NCI-H146 treated with DMSO at 0.1 percent for 48 hours (cell line): ENCODE measurements at regions not wholly inside any gene's neighbourhood (a gene's known extent, or its start where the extent isn't known, plus 50 kb on each side); places are given as distances from the start of the nearest gene placed in this dataset.
A peak's percentile ranks its signal among the peaks of the same experiment; 100 is the strongest.

ENCODE experiments used
- DNase-seq: peaks from one replicate; lab custom pipeline; 2025; ENCODE audit not compliant: unreplicated experiment; lab: John Stamatoyannopoulos, UW

DNA sequence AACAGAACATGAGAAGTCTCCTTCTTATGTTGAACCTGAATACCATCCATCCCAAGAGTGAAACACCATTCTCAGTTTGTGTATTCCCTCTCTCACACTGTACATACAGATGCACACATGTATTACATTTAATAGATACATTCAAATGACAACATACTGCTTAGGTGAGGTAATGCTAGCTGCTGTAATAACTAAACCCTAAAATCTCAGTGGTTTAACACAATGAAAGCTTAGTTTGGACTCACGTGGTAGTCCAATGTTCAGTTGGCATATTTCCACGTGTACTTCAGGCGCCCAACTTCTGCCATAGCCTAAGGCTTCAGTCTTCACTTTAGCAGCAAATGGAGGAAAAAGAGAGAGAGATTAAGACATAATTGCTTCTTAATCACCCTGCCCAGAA lies 351.1 kb upstream of the PMFBP1 start:
- DNase-seq, result no peak

DNA sequence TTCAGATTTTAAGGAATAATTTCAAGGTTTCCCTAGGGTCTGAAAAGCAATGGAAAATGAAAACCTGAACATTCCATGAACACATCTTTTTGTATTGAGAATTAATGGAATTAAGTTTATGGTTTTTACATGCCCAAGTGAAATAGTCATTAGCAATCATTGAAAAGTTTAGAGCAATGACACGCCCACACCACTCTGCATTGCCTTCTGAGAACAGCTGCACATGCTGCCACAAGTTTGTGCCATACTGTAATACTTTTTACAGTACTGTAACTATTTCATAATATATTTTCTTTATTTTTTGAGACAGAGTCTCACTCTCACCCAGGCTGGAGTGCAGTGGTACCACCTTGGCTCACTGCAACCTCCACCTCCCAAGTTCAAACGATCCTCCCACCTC lies 345.2 kb upstream of the PMFBP1 start:
- no peak for DNase-seq

DNA sequence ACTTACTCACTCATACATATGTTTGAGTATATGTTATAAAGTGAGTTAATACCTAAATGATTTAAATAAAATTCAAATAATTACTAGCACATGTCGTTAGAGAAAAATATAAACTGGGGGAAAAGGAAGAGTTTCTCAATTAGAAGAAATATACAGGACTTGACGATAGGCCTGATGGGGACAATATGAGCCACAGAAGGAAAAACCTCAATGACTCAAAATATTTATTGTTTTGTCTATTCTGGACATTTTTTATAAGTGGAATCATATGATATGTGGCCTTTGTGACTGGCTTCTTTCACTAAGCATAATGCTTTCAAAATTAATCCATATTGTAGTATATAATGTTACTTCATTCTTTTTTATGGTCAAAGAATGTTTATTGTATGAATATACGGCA lies 339.2 kb upstream of the PMFBP1 start:
- DNase-seq, result no peak

DNA sequence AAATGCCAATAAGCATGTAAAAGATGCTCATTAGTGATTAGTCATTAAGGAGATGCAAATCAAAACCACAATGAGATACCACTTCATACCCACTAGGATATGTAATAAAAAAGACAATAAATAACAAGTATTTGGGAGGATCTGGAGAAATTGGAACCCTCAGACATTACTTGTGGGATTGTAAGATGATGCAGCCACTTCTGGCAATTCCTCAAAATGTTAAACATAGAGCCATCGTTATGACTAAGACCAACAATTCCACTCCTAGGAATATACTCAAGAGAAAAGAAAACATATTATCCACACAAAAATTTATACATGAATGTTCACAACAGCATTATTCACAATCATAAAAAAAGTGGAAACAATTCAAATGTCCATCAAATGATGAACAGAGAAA lies 336.2 kb upstream of the PMFBP1 start:
- no peak for DNase-seq

DNA sequence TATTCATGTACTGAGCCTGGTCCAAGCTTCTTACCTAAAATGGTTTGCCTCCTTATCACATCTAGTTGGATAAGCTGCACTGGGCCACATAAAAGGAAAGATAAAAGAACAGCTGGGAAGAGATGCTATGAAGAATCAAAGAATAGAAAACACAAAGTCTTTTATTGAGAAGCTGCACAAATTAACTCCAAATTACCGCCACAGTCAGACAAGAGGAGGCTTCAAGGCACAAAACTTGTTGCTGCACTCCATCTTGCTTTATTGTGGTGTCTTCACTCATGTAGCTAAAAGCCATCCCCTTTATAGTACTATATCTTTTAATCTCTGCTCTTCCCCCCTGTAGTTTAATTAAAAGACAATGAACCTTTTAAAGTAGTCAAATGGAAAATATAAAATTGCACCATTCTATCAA lies 330.6 kb upstream of the PMFBP1 start:
- DNase-seq, result no peak

DNA sequence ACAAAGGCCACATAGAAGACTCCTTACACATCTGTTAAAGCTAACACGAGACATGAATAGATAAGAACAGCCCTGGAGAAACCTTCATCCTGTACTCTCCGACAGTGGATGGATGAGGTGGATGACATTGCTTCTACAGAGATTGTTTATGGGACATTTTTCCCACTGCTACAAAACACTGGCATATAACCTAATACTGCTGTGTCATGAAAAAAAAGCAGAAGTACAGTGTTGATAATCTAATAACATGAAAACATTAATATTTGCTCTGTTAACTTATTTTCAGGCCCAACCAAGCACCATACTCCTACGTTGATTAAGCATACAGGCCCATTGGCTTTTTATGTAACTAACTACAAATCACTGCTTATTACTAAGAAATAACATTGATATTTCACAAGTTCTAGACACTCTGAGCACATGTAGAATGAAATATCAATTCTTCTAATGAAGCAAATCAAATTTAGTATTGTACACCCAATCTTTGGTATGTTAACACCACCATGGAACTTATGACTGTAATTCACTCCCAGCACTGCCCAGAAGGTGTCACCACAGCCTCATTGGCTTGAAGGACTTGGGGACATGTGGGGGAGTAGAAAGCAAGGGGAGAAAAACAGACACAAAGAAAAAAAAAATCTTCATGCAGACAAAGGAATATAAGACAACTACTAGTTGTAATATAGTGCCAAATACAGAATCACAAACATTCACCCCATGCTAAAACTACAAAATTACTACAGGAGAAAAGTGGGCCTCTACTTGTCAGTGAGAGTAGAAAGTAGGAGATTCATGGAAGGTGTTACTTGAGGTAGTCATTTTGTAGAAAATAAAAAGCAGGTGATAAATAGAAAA lies 330.0 kb upstream of the PMFBP1 start:
- DNase-seq, result peak; percentile 36

DNA sequence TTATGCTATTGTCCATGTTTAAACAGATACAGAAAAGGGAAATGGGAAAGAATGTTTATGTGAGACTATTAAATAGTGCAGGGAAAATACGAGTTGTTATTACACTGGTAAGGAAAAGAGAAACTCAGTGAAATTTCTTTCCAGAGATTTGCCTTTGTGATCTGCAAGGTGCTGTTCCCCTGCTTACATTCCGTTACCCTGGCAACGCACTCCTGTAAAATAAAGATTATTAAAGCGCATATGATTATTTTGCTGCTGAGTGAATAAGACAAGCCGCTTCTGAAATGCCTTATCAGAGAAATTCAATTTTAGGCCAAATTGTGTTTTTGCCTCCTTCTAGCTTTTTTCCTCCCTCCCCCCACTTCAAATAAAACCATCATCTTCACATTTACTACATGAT lies 328.6 kb upstream of the PMFBP1 start:
- DNase-seq, result no peak

DNA sequence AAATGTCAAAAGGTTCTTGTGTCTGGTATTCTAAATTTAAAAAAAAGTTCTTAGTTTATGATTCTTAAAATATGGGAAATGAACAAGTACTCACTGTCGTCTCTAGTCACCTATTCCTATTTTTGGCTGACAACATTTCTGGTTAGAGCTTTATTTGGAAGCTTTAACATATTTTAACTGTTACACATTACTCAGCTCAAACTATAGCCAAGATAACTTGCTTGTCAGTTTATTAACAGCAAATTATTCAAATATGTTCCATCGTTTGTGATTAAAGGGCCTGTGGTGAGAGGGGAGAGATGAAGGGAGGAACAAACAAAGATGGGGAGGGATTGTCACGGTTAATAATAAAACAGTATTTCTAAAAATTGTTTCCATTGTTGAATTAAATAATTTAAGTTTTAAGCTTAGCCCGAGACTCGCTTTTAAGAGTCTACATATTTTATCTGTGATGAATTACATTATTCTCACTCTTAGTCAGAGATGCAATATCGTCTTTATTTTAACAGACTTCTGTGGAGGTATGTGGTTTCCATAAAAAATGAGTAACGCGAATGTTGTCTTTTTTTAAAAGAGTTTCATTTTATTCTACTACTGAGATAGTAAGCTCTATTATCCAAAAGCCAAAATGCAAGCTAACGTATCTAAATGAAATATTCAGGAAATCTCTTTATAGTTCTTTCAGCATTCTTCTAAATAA lies 321.9 kb upstream of the PMFBP1 start:
- DNase-seq, result no peak

DNA sequence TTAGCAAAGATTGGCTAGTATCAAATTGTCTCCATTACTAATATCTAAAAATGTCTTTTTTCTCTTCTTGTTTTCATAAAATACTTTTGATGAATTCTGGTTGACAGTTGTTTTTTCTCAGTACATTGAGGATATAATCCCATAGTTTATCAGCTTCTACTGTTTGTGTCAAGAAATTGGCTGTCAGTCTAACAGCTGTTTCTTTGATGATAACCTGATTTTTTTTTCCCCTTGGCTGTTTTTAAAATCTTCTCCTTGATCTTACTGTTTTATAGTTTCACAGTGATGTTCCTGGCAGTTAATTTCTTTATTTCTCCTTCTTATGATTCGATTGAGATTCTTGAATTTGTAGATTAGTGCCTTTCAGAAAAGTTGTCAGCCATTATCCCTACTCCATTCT lies 315.3 kb upstream of the PMFBP1 start:
- DNase-seq, result no peak

DNA sequence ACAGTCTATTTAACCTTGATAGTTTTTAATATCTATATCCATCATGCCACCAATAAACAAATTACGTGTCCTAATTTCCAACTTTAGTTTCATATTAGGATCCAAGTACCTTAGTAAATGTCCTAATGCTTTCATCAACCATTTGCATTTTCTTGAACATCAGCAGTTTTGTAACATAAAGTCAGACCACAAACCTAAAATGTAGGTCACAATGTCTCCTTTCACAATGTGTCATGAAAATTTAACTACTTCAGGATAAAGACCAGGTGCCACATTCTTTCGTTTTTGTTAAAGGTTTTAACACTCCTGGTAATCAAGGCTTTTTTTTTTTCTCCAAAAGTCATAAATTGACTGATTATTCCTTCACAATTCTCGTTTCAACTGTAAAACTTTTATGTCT lies 310.7 kb upstream of the PMFBP1 start:
- DNase-seq, result no peak

DNA sequence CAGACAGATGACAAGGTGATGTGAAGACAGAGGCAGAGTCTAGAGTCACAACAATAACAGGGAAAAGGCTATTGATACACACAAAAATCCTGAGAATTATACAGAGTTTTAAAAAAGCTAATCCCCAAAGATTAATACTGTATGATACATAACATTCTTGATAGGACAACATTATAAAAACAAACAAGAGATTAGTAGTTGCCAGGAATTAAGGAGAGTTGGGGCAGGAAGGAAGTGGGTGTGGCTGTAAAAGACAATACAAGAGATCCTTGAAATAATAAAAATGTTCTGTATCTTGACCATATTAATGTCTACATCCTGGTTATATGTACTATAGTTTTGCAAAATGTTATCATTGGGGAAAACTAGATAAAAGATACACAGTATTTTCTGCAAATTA lies 309.5 kb upstream of the PMFBP1 start:
- DNase-seq, result no peak

DNA sequence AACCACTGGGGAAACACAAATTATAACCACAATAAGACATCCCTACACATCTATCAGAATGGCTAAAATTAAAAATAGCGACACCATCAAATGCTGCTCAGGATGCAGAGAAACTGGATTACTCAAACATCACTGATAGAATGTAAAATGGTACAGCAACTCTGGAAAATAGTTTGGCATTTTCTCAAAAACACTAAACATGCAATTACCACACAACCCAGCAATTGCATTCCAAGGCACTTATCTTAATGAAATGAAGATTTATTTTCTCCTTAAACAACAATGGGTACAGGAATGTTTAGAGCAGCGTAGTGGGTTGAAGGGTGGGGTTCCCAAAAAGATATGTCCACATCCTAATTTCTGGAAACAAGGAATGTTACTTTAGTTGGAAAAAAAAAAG lies 309.0 kb upstream of the PMFBP1 start:
- no peak for DNase-seq

DNA sequence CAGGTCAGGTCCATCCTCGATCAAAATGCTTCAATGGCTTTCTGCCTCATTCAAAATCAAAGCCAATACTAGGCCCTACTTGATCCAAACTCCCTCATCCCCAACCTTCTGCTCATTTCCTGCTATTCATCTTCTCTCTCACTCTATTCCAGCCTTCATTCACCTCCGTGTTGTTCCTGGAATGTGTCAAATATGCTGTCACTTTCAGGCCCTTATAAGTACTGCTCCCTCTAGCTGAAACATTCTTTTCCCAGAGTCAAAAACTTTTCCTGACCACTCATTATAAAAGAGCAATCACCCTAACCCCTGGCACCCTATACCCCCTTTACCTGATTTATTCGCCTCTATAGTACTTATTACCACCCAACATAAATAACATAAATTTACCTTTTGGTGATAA lies 303.7 kb upstream of the PMFBP1 start:
- no peak for DNase-seq

DNA sequence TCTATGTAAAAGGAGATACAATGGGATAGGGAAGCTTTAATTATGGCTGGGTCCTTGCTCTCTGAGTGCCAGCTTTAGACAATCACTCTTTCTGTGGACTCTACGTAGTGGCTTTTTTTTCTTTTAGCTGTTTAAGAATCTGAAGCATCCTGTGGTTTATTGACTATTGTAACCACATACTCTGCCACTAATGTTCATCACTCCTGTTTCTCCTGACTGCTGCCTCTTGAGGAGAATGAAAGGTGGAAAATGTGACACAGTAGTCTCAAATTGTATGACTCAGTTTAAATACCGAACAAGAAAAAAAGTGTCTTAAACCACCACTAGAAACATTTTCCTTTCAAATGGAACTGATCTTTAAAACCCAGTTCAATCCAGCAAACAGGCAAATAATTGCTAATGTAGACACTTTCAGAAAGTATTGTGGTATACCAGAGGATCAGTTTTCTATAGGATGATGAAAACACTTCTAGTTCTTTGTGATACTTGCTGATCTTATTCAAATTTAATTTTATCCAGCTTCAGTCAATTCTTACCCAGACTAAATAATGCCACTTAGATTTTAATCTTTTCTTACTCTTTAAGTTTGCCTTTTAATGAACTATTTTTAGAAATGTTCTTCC lies 302.7 kb upstream of the PMFBP1 start:
- no peak for DNase-seq

DNA sequence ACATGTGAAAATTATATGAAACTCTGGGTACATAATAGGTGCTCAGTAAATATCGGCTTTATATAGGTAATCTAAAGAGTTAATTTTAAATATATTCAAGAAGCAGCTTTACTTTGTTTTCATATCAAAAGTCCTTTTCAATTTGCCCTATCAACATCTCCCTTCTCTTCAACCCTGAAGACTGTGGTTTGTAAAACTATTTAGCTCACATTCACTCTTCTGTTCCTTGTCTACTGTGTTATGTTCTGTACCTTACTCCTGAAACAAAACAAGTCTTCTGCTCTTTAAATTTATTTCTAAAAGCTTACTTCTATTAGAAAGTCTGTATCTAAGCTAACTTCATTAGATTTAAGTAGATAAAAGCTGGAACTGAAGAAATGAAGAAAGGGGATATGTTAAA lies 301.7 kb upstream of the PMFBP1 start:
- DNase-seq, result no peak

DNA sequence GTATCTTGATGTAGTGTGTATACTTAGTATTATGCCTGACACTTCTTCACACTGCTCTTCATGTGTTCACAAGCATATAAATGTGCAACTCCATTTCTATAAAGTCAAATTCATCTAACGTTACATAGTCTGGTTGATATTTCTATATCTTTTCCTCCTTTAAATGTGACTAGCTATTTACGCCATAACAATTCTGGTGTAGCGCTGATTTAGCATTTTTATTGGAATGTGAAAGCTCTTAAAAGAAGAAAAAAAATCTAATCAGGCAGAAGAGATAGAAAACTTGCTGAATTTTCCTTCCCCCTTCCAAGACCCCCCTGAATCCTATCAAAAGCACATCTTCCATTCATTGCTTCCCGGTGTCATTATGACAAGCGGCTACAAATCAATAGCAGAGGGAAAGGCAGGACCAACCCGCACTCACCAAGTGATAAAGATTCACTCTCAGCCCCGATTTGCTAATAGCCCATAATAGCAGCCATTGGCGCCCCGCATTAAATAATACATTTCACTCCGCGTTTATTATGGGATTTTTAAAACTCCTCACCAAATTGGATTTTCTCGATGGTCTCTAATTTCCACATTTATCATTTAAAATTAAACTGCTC lies 299.5 kb upstream of the PMFBP1 start:
- no peak for DNase-seq

DNA sequence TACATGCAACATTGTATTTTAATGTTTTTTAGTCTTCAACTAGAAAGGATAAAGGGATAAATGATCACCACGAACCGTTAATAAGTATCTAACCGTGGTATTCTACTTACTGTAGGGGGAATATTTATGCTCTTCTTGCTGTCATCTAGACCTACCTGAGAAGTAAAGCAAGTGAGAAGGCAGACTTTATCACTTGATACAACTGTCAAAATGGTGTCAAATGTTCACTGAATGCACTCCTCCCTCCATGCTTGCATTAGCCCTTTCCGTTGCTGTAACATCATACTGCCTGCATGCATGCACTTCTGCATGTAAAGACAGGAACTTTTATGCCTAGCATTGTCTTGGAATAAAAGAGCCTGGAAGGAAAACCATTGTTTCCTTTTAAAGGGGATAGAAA lies 298.6 kb upstream of the PMFBP1 start:
- no peak for DNase-seq

DNA sequence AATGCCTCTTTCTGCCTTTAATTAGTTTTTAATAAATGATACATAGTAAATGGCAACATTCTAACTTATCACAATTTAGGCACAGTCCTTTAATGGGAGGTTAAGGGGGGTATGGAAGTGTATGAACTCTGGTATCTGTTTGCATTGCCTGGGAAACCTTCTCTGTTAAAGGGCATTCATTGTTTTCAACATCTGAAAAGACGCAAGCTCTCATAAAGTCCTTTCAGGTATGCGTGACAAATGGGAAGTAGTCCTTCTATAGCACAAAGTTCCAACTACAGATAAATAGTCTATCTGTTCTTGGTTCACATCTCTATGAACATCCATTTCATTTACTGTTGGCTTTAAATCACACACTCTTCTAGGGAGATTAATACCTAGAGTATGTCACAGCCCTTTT lies 298.0 kb upstream of the PMFBP1 start:
- DNase-seq, result no peak

DNA sequence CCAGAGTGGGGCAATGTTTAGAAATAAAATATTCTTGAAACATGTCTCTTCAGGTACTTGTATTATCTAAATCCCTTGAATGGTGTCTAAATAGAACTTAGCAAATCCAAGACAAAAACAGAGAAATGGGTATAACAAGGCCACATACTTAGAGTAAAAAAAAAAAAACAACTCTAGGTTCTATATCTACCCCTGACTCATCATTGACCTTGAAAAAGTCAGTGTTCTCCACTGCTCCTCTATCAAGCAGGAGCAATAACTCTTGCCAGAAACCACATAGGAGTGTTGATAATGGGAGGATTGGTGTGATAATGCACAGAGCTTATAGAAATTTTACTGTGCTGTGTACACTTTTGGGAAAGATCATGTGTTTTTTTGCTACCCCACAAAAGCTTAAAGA lies 296.6 kb upstream of the PMFBP1 start:
- no peak for DNase-seq

DNA sequence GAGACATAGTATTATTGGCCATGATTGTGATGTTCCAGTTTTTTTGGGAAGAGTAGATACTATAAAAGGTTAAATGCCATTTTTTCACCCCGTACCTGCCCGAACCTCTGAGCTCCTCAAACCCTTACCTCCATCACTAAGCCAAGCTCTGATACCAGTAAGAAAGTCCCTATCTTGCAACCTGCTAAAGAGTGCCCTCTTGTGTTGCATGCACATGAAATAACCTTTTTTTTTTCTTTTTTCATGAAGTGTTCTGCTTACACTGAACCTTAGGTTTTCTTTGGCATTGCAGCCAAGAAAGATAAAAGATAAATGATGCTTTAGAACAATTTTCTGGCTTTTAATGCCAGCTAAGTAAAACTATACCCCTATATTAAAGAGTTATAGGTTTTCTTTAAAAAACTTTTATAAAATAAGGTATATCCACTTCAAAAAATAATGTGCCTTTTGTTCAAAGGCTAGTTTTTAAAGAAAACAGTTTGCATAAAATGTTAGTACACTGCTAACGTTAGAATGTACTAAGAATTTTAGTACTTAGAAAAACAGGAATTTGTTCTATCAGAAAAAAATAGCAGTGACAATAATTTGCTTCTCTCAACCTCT lies 295.3 kb upstream of the PMFBP1 start:
- DNase-seq, result peak; percentile 63

DNA sequence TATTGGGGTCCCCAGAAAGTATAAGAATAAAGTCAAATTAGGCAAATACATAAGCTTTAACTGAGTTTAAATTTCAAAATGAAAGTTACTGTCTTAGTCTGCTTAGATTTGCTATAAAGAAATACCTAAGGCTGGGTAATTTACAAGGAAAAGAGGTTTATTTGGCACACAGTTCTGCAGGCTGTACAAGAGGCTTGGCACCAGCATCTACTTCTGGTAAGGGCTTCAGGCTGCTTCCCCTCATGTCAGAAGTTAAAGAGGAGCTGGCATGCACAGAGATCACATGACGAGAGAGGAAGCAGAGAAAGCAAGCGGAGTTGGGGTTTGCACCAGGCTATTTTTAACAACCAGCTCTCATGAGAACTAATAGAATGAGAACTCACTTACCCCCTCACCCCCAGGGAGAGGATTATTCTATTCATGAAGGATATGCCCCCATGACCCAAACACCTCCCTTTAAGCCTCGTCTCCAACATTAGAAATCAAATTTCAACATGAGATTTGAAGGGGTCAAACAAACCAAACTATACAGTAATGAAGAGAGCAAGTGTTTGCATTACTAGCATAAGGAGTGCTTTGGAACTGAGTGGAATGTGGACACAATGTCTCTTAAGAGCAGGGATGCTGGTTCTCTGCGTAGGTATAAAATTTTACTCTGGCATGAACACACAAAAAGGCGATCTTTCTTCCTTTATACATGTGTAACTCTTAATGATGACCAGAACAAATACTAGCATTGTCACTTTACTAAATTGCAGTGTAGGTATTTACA lies 292.8 kb upstream of the PMFBP1 start:
- no peak for DNase-seq
